K562 (cell line): ENCODE measurements at regions not wholly inside any gene's neighbourhood (a gene's known extent, or its start where the extent isn't known, plus 50 kb on each side); places are given as distances from the start of the nearest gene placed in this dataset.

Experiments used
- ATAC-seq: fragments of 200-7000 bp; cut with Tn5 transposase; 3 replicates; pipeline ENCODE4 v1.9.1; 2020; ENCODE audit warnings: moderate library complexity
- BruUV-seq: library from RNA; stranded (reverse); fragments of 400-500 nt; replicated peaks from 2 replicates; lab custom pipeline; 2021; lab: Mats Ljungman, UMichigan
- CTCF ChIA-PET: fragments of 300-600 bp; formaldehyde crosslinking; extraction: SDS; loops from one replicate; lab custom pipeline; 2021; ENCODE audit warnings: low intra/inter-chr PET ratio; lab: Yijun Ruan, JAX
- POLR2A ChIA-PET: fragments of 300-600, 350-650 bp; sonication (Branson Sonifier 250); formaldehyde crosslinking; extraction: SDS; loops from one replicate; lab custom pipeline; 2021; ENCODE audit warnings: antibody characterized with exemption, inconsistent platforms; lab: Yijun Ruan, JAX
- DNase-seq, 4 experiments: peaks; one replicate each; pipeline versions ENCODE4 v3.0.0 to v3.0.0-alpha.2; 2011 to 2018; ENCODE audit warnings: low spot score in 3 of 4, mixed read lengths in 3 of 4; ENCODE audit errors: extremely low read depth in 1 of 4
- FAIRE-seq: peaks from 2 replicates; lab custom pipeline; 2011; peaks lifted over from hg19 to GRCh38; lab: Jason Lieb, UNC
- H2AFZ ChIP-seq: 2 replicates; pipeline ENCODE4 v1.6.0; 2011; ENCODE audit warnings: low read depth, low read length, control low read depth, inconsistent platforms
- H3K27ac ChIP-seq: fragments of 200-600 bp; 3 replicates; pipeline ENCODE4 v1.8.0; 2011; ENCODE audit warnings: low read depth, mild to moderate bottlenecking, control low read depth, inconsistent platforms, low read length, moderate library complexity, mixed read lengths; ENCODE audit errors: extremely low read depth
- H3K27me3 ChIP-seq, 2 experiments: fragments of 300-600 bp in 1 of 2; 2 replicates in 1 of 2; 3 replicates in 1 of 2; pipeline versions ENCODE4 v1.6.0 to v1.8.0; 2011; ENCODE audit warnings: inconsistent platforms in 2 of 2, low read length in 2 of 2, mild to moderate bottlenecking in 1 of 2, mixed read lengths in 1 of 2, moderate library complexity in 1 of 2; ENCODE audit not compliant: control insufficient read depth in 2 of 2, insufficient read depth in 2 of 2
- H3K36me3 ChIP-seq: fragments of 300-600 bp; 3 replicates; pipeline ENCODE4 v1.8.0; 2011; ENCODE audit warnings: mild to moderate bottlenecking, low read length, inconsistent platforms; ENCODE audit not compliant: control insufficient read depth, insufficient read depth
- H3K4me1 ChIP-seq, 2 experiments: fragments of 200-600 bp in 1 of 2; replicated peaks in 1 of 2; 2 replicates in 1 of 2; 3 replicates in 1 of 2; pipeline versions ENCODE4 v1.5.1 to v1.8.0; 2011; ENCODE audit warnings: inconsistent platforms in 2 of 2, low read length in 2 of 2, mild to moderate bottlenecking in 1 of 2, mixed read lengths in 1 of 2, moderate library complexity in 1 of 2; ENCODE audit not compliant: control insufficient read depth in 2 of 2, insufficient read depth in 2 of 2
- H3K4me2 ChIP-seq: 2 replicates; pipeline ENCODE4 v1.6.1; 2011; ENCODE audit warnings: low read length, control low read depth, inconsistent platforms, mixed read lengths; ENCODE audit not compliant: insufficient read depth
- H3K4me3 ChIP-seq: fragments of 200-600 bp; sonication (generic), shearing (Covaris generic); 2 replicates; pipeline ENCODE4 v1.5.1; 2016; ENCODE audit warnings: control low read depth, inconsistent platforms
- H3K79me2 ChIP-seq: fragments of 200-600 bp; 3 replicates; pipeline ENCODE4 v1.8.0; 2011; ENCODE audit warnings: low read length, inconsistent platforms; ENCODE audit not compliant: control insufficient read depth, insufficient read depth
- H3K9ac ChIP-seq, 2 experiments: 2 replicates each; pipeline versions ENCODE4 v1.6.0 to v1.6.1; 2011; ENCODE audit warnings: low read depth in 2 of 2, low read length in 2 of 2, control low read depth in 1 of 2, inconsistent platforms in 1 of 2, mild to moderate bottlenecking in 1 of 2, mixed read lengths in 1 of 2; ENCODE audit not compliant: insufficient read depth in 1 of 2
- H3K9me1 ChIP-seq: one replicate; pipeline ENCODE4 v1.6.0; 2011; ENCODE audit warnings: inconsistent platforms, mild to moderate bottlenecking, low read length, moderate library complexity; ENCODE audit not compliant: control insufficient read depth, insufficient read depth
- H3K9me3 ChIP-seq: replicated peaks from 2 replicates; pipeline ENCODE4 v1.5.1; 2011; ENCODE audit warnings: low read depth, low read length, inconsistent platforms; ENCODE audit not compliant: control insufficient read depth, insufficient read depth
- H4K20me1 ChIP-seq: replicated peaks from 2 replicates; pipeline ENCODE4 v1.6.1; 2011; ENCODE audit warnings: low read length, inconsistent platforms, mixed read lengths; ENCODE audit not compliant: control insufficient read depth, insufficient read depth
- ELF4 ChIP-seq: fragments of 450-650 bp; formaldehyde crosslinking; IDR thresholded peaks from 2 replicates; pipeline ENCODE4 v1.4.0; 2022; ENCODE audit warnings: missing genetic modification characterization
- GTF2A2 ChIP-seq: IDR thresholded peaks from 2 replicates; pipeline ENCODE4 v1.6.1; 2016; ENCODE audit warnings: mild to moderate bottlenecking, missing genetic modification characterization, missing compliant biosample characterization
- GTF2F1 ChIP-seq: IDR thresholded peaks from 2 replicates; pipeline ENCODE4 v1.6.1; 2011; ENCODE audit warnings: low read depth, low read length, improper control_type of control experiment
- HDAC2 ChIP-seq: fragments of 450-650 bp; IDR thresholded peaks from 2 replicates; pipeline ENCODE4 v1.6.1; 2016; ENCODE audit warnings: mild to moderate bottlenecking
- HDAC6 ChIP-seq: IDR thresholded peaks from 2 replicates; pipeline ENCODE4 v1.6.1; 2012; ENCODE audit warnings: low read depth, mild to moderate bottlenecking, control low read depth, inconsistent platforms, low read length, moderate library complexity
- MBD2 ChIP-seq: sonication (generic); IDR thresholded peaks from 2 replicates; pipeline ENCODE4 v1.6.1; 2016; ENCODE audit warnings: low read depth, borderline replicate concordance
- MCM3 ChIP-seq: fragments of 450-650 bp; IDR thresholded peaks from 2 replicates; pipeline ENCODE4 v1.6.1; 2016
- POLR2AphosphoS5 ChIP-seq: IDR thresholded peaks from 2 replicates; pipeline ENCODE4 v1.6.1; 2011; ENCODE audit warnings: mild to moderate bottlenecking, low read depth, low read length, moderate library complexity; ENCODE audit not compliant: control insufficient read depth, insufficient read depth
- PTBP1 ChIP-seq: fragments of 200-400 bp; formaldehyde crosslinking; IDR thresholded peaks from 2 replicates; pipeline ENCODE4 v1.6.1; 2017; ENCODE audit warnings: low read depth, low read length
- TEAD2 ChIP-seq: fragments of 450-650 bp; IDR thresholded peaks from 2 replicates; pipeline ENCODE4 v1.6.1; 2016; ENCODE audit warnings: missing genetic modification characterization, control low read depth, missing compliant biosample characterization
- ZNF561 ChIP-seq: fragments of 450-650 bp; formaldehyde crosslinking; conservative IDR thresholded peaks from 2 replicates; pipeline ENCODE4 v1.4.0; 2020; ENCODE audit warnings: mild to moderate bottlenecking, moderate library complexity
- WGBS: fragments of 100-300 bp; shearing (Covaris generic); methylation state at CpG from one replicate; pipeline ENCODE4 v1.1.6; 2016; ENCODE audit warnings: low coverage, mixed read lengths; ENCODE audit not compliant: insufficient coverage; ENCODE audit errors: missing lambda C conversion rate; 5-methylcytosine and 5-hydroxymethylcytosine counted together
- in situ Hi-C: fragments of 300-500 bp; cut with MboI; formaldehyde crosslinking; loops from 4 replicates; pipeline ENCODE4 v1.15.0; 2018; ENCODE audit warnings: inconsistent platforms, mixed read lengths
- intact Hi-C: fragments of 100-400 bp; cut with micrococcal nuclease; formaldehyde crosslinking; loops from 2 replicates; pipeline ENCODE4 v1.14.2; 2022

GRCh38 chr5:162721125-162721524, 653.6 kb downstream of the GABRG2 start:
- intact Hi-C loops = no loop called here
- ATAC-seq = no peak
- Histone ChIP-seq H2AFZ (no peak overlapping the region), H3K36me3 (no peaks in the 10 kb centered on the region), H3K27me3 (no peaks in the 10 kb centered on the region), H3K79me2 (no peaks in the 10 kb centered on the region), H3K9me1 (no peaks in the 10 kb centered on the region), H3K27ac (no peak overlapping the region), H3K9ac (no peak overlapping the region), H3K9me3 (no peaks in the 10 kb centered on the region), H3K4me2 (no peak overlapping the region), H3K4me1 (no peaks in the 10 kb centered on the region), H4K20me1 (no peaks in the 10 kb centered on the region), H3K4me3 (no peak overlapping the region)
- no TSS peak for BruUV-seq
- WGBS = 0% methylated on average over 1 of the region's 1 CpG
- DNase-seq = no peak
- FAIRE-seq = no peak
- ChIA-PET POLR2A (no interaction called here), CTCF (no interaction called here)
- no peak for TF ChIP-seq ELF4 (CRISPR knock-in tag)
- TF ChIP-seq MCM3 = no peak
- TF ChIP-seq HDAC6 = no peak
- TF ChIP-seq HDAC2 = no peak
- TF ChIP-seq ZNF561 = no peak
- no peak for TF ChIP-seq TEAD2 (tag)
- TF ChIP-seq GTF2F1 = no peak
- no peak for TF ChIP-seq POLR2AphosphoS5
- TF ChIP-seq GTF2A2 = no peak
- TF ChIP-seq PTBP1 = no peak
- no peak for TF ChIP-seq MBD2
- in situ Hi-C loops = no loop called here
